DND-41 (cell line): ENCODE measurements at regions not wholly inside any gene's neighbourhood (a gene's known extent, or its start where the extent isn't known, plus 50 kb on each side); places are given as distances from the start of the nearest gene placed in this dataset.
"Not testable (repeated sequence)": the region's sequence is repeated elsewhere in the genome, so short reads cannot be mapped to it uniquely, and the experiment has no call there.

ENCODE experiments used
- ATAC-seq: fragments of 200-7000 bp; cut with Tn5 transposase; 3 replicates; pipeline ENCODE4 v1.9.1; 2021; ENCODE audit warnings: low read depth; ENCODE audit not compliant: insufficient read depth
- DNase-seq: peaks from one replicate; pipeline ENCODE4 v3.0.0-alpha.2; 2020
- H2AFZ ChIP-seq: 2 replicates; pipeline ENCODE4 v1.6.0; 2012; ENCODE audit warnings: low read depth, low read length
- H3K27ac ChIP-seq: 2 replicates; pipeline ENCODE4 v1.5.1; 2012; ENCODE audit warnings: low read length, inconsistent platforms
- H3K27me3 ChIP-seq: fragments of 200-600 bp; sonication (generic); 2 replicates; pipeline ENCODE4 v1.6.0; 2012; ENCODE audit warnings: low read length, mild to moderate bottlenecking, inconsistent platforms; ENCODE audit not compliant: insufficient read depth, poor library complexity
- H3K36me3 ChIP-seq: 2 replicates; pipeline ENCODE4 v1.5.1; 2012; ENCODE audit warnings: low read length, inconsistent platforms; ENCODE audit not compliant: insufficient read depth
- H3K4me1 ChIP-seq: 2 replicates; pipeline ENCODE4 v1.5.1; 2012; ENCODE audit warnings: mild to moderate bottlenecking, low read length; ENCODE audit not compliant: insufficient read depth
- H3K4me2 ChIP-seq: 2 replicates; pipeline ENCODE4 v1.6.0; 2012; ENCODE audit warnings: mild to moderate bottlenecking, moderate library complexity, low read length, inconsistent platforms; ENCODE audit not compliant: insufficient read depth
- H3K4me3 ChIP-seq, 2 experiments: fragments of 200-600 bp in 1 of 2; shearing (Covaris generic) in 1 of 2; 2 replicates each; pipeline ENCODE4 v1.5.1; 2012 to 2016; ENCODE audit warnings: inconsistent platforms in 2 of 2, low read length in 2 of 2, mild to moderate bottlenecking in 2 of 2, low read depth in 1 of 2, moderate library complexity in 1 of 2
- H3K79me2 ChIP-seq: 2 replicates; pipeline ENCODE4 v1.6.0; 2012; ENCODE audit warnings: low read length, inconsistent platforms; ENCODE audit not compliant: insufficient read depth
- H3K9ac ChIP-seq: 2 replicates; pipeline ENCODE4 v1.6.0; 2012; ENCODE audit warnings: low read depth, mild to moderate bottlenecking, inconsistent platforms, low read length, moderate library complexity
- H3K9me3 ChIP-seq: 2 replicates; pipeline ENCODE4 v1.5.1; 2012; ENCODE audit warnings: low read length, moderate library complexity, mild to moderate bottlenecking, inconsistent platforms; ENCODE audit not compliant: insufficient read depth, severe bottlenecking
- H4K20me1 ChIP-seq: 2 replicates; pipeline ENCODE4 v1.6.0; 2012; ENCODE audit warnings: low read length; ENCODE audit not compliant: insufficient read depth
- EZH2 ChIP-seq: IDR thresholded peaks from 3 replicates; pipeline ENCODE4 v1.6.1; 2012; ENCODE audit warnings: borderline replicate concordance, low read depth, mild to moderate bottlenecking, moderate library complexity, low read length, inconsistent platforms; ENCODE audit not compliant: severe bottlenecking
- TF ChIP-seq, protein P1 (sequence below): IDR thresholded peaks from 2 replicates; pipeline ENCODE4 v1.5.1; 2012; ENCODE audit warnings: borderline replicate concordance, low read length, moderate library complexity, mild to moderate bottlenecking; ENCODE audit not compliant: poor library complexity, severe bottlenecking; ENCODE audit errors: extremely low read depth

GRCh38 chr2:91477291-91477690, 2785.8 kb downstream of the RPIA start:
- H3K27me3 ChIP-seq, H3K4me3 ChIP-seq, H3K4me2 ChIP-seq, H3K9me3 ChIP-seq, H3K79me2 ChIP-seq, H3K36me3 ChIP-seq, H2AFZ ChIP-seq, ATAC-seq, H3K4me1 ChIP-seq, H3K27ac ChIP-seq, H4K20me1 ChIP-seq, DNase-seq, H3K9ac ChIP-seq: not testable (repeated sequence)

DNA sequence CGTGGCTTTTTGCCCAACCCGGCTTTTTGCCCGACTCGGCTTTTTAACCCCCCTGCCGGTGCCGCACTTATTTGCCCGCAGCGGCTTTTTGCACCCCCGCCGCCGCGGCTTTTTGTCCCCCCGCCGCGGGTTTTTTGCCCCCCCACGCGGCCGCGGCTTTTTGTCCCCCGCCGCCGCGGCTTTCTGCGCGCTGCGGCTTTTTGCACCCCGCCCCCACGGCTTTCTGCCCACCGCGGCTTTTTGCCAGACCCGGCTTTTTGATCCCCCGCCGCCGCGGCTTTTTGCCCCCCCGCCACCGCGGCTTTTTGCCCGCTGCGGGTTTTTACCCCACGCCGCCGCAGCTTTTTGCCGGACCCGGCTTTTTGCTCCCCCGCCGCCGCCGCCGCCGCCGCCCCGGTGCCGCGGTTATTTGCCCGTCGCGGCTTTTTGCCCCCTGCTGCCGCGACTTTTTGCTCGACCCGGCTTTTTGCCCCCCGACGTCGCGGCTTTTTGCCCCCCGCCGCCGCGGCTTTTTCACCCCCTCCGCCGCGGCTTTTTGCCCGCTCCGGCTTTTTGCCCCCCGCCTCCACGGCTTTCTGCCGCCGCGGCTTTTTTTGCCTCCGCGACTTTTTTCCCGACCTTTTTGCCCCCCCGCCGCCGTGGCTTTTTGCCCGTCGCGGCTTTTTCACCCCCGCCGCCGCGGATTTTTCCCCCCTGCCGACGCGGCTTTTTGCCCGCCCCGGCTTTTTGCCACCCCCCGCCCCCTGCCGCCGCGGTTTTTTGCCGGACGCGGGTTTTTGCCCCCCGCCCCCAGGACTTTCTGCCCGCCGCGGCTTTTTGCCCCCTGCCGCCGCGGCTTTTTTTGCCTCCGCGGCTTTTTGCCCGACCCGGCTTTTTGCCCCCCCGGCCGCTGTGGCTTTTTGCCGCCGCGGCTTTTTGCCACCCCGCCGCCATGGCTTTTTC, 2786.5 kb downstream of the RPIA start:
- Histone ChIP-seq H3K27me3 (no peaks in the 10 kb centered on the region), H3K4me2 (no peak overlapping the region), H3K27ac (no peak overlapping the region), H2AFZ (no peak overlapping the region), H3K36me3 (no peaks in the 10 kb centered on the region), H4K20me1 (no peaks in the 10 kb centered on the region), H3K4me3 (no peak overlapping the region), H3K79me2 (no peaks in the 10 kb centered on the region), H3K4me1 (no peaks in the 10 kb centered on the region), H3K9ac (no peak overlapping the region), H3K9me3 (no peaks in the 10 kb centered on the region)
- no peak for TF ChIP-seq EZH2
- TF ChIP-seq, protein P1, sequence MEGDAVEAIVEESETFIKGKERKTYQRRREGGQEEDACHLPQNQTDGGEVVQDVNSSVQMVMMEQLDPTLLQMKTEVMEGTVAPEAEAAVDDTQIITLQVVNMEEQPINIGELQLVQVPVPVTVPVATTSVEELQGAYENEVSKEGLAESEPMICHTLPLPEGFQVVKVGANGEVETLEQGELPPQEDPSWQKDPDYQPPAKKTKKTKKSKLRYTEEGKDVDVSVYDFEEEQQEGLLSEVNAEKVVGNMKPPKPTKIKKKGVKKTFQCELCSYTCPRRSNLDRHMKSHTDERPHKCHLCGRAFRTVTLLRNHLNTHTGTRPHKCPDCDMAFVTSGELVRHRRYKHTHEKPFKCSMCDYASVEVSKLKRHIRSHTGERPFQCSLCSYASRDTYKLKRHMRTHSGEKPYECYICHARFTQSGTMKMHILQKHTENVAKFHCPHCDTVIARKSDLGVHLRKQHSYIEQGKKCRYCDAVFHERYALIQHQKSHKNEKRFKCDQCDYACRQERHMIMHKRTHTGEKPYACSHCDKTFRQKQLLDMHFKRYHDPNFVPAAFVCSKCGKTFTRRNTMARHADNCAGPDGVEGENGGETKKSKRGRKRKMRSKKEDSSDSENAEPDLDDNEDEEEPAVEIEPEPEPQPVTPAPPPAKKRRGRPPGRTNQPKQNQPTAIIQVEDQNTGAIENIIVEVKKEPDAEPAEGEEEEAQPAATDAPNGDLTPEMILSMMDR, result no peak
- no peak for DNase-seq
- no peak for ATAC-seq

GRCh38 chr2:91478851-91479718, 2787.6 kb downstream of the RPIA start:
- not testable (repeated sequence) for H3K9ac ChIP-seq, H3K36me3 ChIP-seq, H4K20me1 ChIP-seq, H3K4me3 ChIP-seq, DNase-seq, H3K79me2 ChIP-seq, H3K4me2 ChIP-seq, H2AFZ ChIP-seq, H3K27ac ChIP-seq, ATAC-seq, H3K27me3 ChIP-seq, H3K4me1 ChIP-seq, H3K9me3 ChIP-seq

- not testable (repeated sequence) for H3K9ac ChIP-seq, DNase-seq
These were observed 2793.8 kb downstream of the RPIA start for GRCh38 chr2:91485226-91485625.

GRCh38 chr2:91497129-91498064, 2805.9 kb downstream of the RPIA start:
- not testable (repeated sequence) for H3K79me2 ChIP-seq, H3K36me3 ChIP-seq, H3K4me1 ChIP-seq, H3K27me3 ChIP-seq, H3K9ac ChIP-seq, H3K27ac ChIP-seq, H3K9me3 ChIP-seq, ATAC-seq, H2AFZ ChIP-seq, DNase-seq, H3K4me3 ChIP-seq, H3K4me2 ChIP-seq, H4K20me1 ChIP-seq

More at GRCh38 chr2:91485226-91485625, 2793.8 kb downstream of the RPIA start:
- not testable (repeated sequence) for H2AFZ ChIP-seq, H4K20me1 ChIP-seq, ATAC-seq, H3K9me3 ChIP-seq, H3K27ac ChIP-seq, H3K27me3 ChIP-seq, H3K4me2 ChIP-seq, H3K36me3 ChIP-seq, H3K4me3 ChIP-seq, H3K4me1 ChIP-seq, H3K79me2 ChIP-seq

GRCh38 chr2:91498065-91498449, 2806.6 kb downstream of the RPIA start:
- not testable (repeated sequence) for DNase-seq, H3K79me2 ChIP-seq, H4K20me1 ChIP-seq, H3K4me3 ChIP-seq, H2AFZ ChIP-seq, H3K36me3 ChIP-seq, H3K4me2 ChIP-seq, H3K9me3 ChIP-seq, H3K9ac ChIP-seq, ATAC-seq, H3K27ac ChIP-seq, H3K4me1 ChIP-seq, H3K27me3 ChIP-seq
